Right lobe of liver (tissue), 6 donors: ENCODE measurements at regions not wholly inside any gene's neighbourhood (a gene's known extent, or its start where the extent isn't known, plus 50 kb on each side); places are given as distances from the start of the nearest gene placed in this dataset.

Experiments used
- ATAC-seq, 4 donors: fragments of 200-7000 bp; cut with Tn5 transposase; one replicate each; pipeline ENCODE4 v1.9.1; 2020; ENCODE audit warnings: mild to moderate bottlenecking in 4 of 4, moderate library complexity in 4 of 4
- DNase-seq, 3 donors: peaks; one replicate each; pipeline ENCODE4 v3.0.0-alpha.2; 2020
- H3K27ac ChIP-seq, 3 donors: fragments of 200-600 bp; one replicate each; pipeline ENCODE4 v1.8.0; 2022
- H3K27me3 ChIP-seq, 2 donors: fragments of 200-600 bp; one replicate each; pipeline ENCODE4 v1.8.0; 2022
- H3K36me3 ChIP-seq, 4 donors: fragments of 200-600 bp; sonication (generic) in 1 of 4; one replicate each; pipeline versions ENCODE4 v1.5.1 to v1.8.0; 2017 to 2022; ENCODE audit warnings: control low read depth in 1 of 4
- H3K4me1 ChIP-seq, 4 donors: fragments of 200-600 bp; sonication (generic) in 1 of 4; one replicate each; pipeline versions ENCODE4 v1.5.1 to v1.8.0; 2017 to 2022; ENCODE audit warnings: control low read depth in 1 of 4
- H3K4me3 ChIP-seq, 3 donors: fragments of 200-600 bp; one replicate each; pipeline ENCODE4 v1.8.0; 2022
- H3K9me3 ChIP-seq, 4 donors: fragments of 200-600 bp; sonication (generic) in 1 of 4; one replicate each; pipeline versions ENCODE4 v1.5.1 to v1.8.0; 2017 to 2022; ENCODE audit warnings: control low read depth in 1 of 4
- POLR2A ChIP-seq: fragments of 450-650 bp; IDR thresholded peaks from one replicate; pipeline ENCODE4 v1.6.1; 2017; ENCODE audit warnings: antibody characterized with exemption, mild to moderate bottlenecking
- WGBS: methylation state at CpG from one replicate; pipeline ENCODE4 v1.1.6; 2018; ENCODE audit warnings: low coverage, low lambda C conversion rate; ENCODE audit not compliant: insufficient coverage; ENCODE audit errors: missing lambda C conversion rate; 5-methylcytosine and 5-hydroxymethylcytosine counted together
- intact Hi-C, 2 donors: fragments of 100-400 bp; cut with DNase I; formaldehyde crosslinking; loops; one replicate each; pipeline versions ENCODE4 v1.11.2 to v1.14.1; 2022
- TF ChIP-seq, protein P1 (sequence below), 4 donors: fragments of 200-600 bp in 3 of 4; fragments of 450-650 bp in 1 of 4; IDR thresholded peaks; one replicate each; pipeline versions ENCODE4 v1.5.1 to v1.8.0; 2016 to 2022; ENCODE audit warnings: antibody characterized with exemption in 4 of 4, mild to moderate bottlenecking in 2 of 4
- donor health status: DM: no; HTN: yes; CAD: no.
- donor health status: DM: no; HTN: no; CAD: no.
- donor health status: DM: no; HTN: no; CAD: no.
- donor health status: DM: no; HTN: yes; CAD: no.
- donor health status: DM: no; HTN: yes; CAD: no.

GRCh38 chr10:117728087-117728486 is 185.5 kb downstream of the EMX2 start:
- intact Hi-C loops = no loop called here
- no peak overlapping the region for H3K27ac ChIP-seq
- DNase-seq (no peak), ATAC-seq (no peak)
- TF ChIP-seq, protein P1, sequence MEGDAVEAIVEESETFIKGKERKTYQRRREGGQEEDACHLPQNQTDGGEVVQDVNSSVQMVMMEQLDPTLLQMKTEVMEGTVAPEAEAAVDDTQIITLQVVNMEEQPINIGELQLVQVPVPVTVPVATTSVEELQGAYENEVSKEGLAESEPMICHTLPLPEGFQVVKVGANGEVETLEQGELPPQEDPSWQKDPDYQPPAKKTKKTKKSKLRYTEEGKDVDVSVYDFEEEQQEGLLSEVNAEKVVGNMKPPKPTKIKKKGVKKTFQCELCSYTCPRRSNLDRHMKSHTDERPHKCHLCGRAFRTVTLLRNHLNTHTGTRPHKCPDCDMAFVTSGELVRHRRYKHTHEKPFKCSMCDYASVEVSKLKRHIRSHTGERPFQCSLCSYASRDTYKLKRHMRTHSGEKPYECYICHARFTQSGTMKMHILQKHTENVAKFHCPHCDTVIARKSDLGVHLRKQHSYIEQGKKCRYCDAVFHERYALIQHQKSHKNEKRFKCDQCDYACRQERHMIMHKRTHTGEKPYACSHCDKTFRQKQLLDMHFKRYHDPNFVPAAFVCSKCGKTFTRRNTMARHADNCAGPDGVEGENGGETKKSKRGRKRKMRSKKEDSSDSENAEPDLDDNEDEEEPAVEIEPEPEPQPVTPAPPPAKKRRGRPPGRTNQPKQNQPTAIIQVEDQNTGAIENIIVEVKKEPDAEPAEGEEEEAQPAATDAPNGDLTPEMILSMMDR (IDR thresholded peaks at IDR 0.05) = no peak
- TF ChIP-seq POLR2A = no peak
- no peaks in the 10 kb centered on the region for H3K27me3 ChIP-seq
- no peaks in the 10 kb centered on the region for H3K9me3 ChIP-seq
- no peaks in the 10 kb centered on the region for H3K4me1 ChIP-seq
- H3K36me3 ChIP-seq = no peaks in the 10 kb centered on the region
- no peak overlapping the region for H3K4me3 ChIP-seq

- WGBS = 67% methylated on average over 1 of the region's 4 CpGs
- ATAC-seq (no peak), DNase-seq (no peak)
- Histone ChIP-seq H3K9me3 (no peaks in the 10 kb centered on the region), H3K27ac (no peak overlapping the region), H3K4me3 (no peak overlapping the region), H3K4me1 (no peaks in the 10 kb centered on the region), H3K27me3 (no peaks in the 10 kb centered on the region), H3K36me3 (no peaks in the 10 kb centered on the region)
- TF ChIP-seq, protein P1 (IDR thresholded peaks at IDR 0.05) = no peak
- no peak for TF ChIP-seq POLR2A
- intact Hi-C loops = no loop called here
These were observed 186.6 kb downstream of the EMX2 start for GRCh38 chr10:117729156-117729555.

DNA sequence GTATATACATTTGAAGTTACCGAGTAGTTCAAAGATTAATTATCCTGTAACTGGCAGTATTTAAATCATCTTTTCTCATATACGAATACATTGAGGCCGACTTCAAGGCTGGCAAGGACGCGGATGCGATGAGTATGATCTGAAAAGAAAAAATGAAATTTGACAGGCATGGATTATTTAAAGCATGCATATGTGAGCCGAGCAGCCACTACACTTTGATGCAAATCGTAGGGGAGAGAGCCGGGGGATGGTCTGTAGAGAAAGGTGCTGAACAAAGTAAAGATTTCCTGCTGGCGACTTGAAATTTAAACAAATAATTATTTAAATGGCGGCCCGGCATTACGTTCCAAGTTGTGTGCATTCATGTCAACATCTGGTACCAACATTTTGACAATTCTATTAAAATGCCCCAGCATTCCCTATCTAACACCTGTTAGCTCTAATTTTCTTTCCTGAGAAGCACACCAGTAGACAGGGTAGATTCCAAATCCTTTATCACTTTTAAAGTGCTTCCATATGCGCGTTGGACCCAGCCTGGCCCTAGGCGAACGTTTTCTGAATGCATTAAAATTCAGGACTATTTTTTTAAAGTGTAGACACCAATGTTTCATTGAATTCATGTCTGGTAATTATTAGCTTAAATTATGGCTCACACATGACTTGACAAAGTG is 188.7 kb downstream of the EMX2 start:
- WGBS = 54% methylated on average over 17 of the region's 17 CpGs
- Histone ChIP-seq H3K27ac (no peak overlapping the region), H3K4me1 (no peaks in the 10 kb centered on the region), H3K9me3 (no peaks in the 10 kb centered on the region), H3K27me3 (peaks cover 0 to 5% of the 10 kb centered on the region in 2 donors), H3K36me3 (no peaks in the 10 kb centered on the region), H3K4me3 (no peak overlapping the region)
- DNase-seq (no peak), ATAC-seq (no peak)
- intact Hi-C loops = no loop called here
- no peak for TF ChIP-seq POLR2A
- TF ChIP-seq, protein P1 (IDR thresholded peaks at IDR 0.05) = no peak

DNA sequence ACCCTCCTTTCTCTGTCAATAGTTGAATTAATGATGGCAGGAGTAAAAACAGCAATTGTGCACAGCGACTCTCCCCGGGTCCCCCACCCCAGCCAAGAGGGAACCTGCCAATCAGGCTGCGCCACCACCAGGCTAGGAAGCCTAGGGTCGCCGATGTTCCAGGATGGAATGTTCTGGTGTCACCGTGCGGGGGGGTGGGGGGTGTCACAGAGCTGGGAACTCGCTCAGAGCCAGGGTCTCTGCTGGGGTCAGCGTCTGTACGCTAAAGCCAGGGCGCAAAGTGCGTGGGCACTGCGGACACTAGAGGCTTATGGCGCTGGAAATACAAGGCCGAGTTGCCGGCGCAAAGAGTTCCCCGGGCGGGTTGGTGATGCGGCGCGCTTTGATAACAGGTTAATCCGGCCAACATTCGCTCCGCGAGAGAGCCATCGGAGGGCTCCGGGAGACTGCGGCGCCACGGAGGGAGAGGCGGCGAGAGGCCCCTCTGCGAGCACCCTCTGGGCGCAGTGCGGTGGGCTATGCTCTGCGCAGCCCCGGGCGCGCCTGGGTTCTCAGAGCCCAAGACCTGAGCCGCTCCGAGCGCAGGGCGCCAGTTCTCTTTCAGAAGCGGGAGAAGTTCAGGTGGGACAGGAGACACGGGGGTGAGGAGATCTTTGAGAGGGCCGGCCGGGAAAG is 192.3 kb downstream of the EMX2 start:
- no peak for ATAC-seq

More for the DNA sequence above, 192.3 kb downstream of the EMX2 start:
- intact Hi-C loops = no loop called here
- no peak overlapping the region for H3K4me3 ChIP-seq
- H3K36me3 ChIP-seq = no peaks in the 10 kb centered on the region
- DNase-seq = no peak
- no peaks in the 10 kb centered on the region for H3K9me3 ChIP-seq
- peaks cover 0 to 5% of the 10 kb centered on the region in 2 donors for H3K27me3 ChIP-seq
- no peak overlapping the region for H3K27ac ChIP-seq
- 4% methylated on average over 8 of the region's 48 CpGs for WGBS
- TF ChIP-seq, protein P1 (IDR thresholded peaks at IDR 0.05) = no peak
- no peak for TF ChIP-seq POLR2A
- no peaks in the 10 kb centered on the region for H3K4me1 ChIP-seq
